ENCODE measurements at regions not wholly inside any gene's neighbourhood (a gene's known extent, or its start where the extent isn't known, plus 50 kb on each side); places are given as distances from the start of the nearest gene placed in this dataset.

DNA sequence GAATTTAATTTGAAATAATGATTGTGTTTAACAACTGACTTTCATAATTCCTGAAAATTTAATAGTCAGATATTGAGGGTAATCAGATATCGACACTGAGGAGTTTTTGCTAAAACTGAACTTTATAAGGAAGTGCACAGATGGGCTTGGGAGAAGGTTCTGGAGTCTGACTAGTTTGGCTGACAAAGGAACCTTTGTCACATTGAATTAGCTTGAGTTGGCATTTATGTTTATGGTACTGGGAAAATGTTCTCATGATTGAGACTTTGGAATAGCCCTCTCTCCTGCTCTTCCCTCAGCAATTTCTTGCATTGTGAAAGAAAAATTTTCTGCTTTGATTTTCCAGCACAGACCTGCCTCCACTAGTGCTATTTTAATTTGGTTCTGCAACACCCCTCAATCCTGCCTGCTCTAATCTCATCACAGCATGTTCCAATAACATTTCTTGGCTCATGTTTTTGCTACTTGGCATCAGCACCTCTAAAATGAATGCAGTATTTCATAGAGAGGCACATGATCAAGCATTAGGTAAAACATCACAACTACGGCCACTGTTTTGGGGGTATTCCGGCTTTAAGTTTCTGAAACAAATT lies 133.9 kb upstream of the FSHR start:
- TF ChIP-seq CTCF (conservative IDR thresholded peaks at IDR 0.05 in 1 of 2, IDR thresholded peaks at IDR 0.05 in 1 of 2; ENCODE audit: extremely low read depth in 1 of 2, insufficient read depth in 1 of 2, low read depth in 1 of 2, low read length in 2 of 2): no peak
- no peak for TF ChIP-seq EZH2 (IDR thresholded peaks at IDR 0.05; ENCODE audit: borderline replicate concordance, low read length)

Measured in mammary epithelial cell (primary cell).